SKM-1 (cell line): ENCODE measurements at regions not wholly inside any gene's neighbourhood (a gene's known extent, or its start where the extent isn't known, plus 50 kb on each side); places are given as distances from the start of the nearest gene placed in this dataset.
"Not testable (repeated sequence)": the region's sequence is repeated elsewhere in the genome, so short reads cannot be mapped to it uniquely, and the experiment has no call there.

Experiments used
- DNase-seq: peaks from one replicate; lab custom pipeline; 2025; ENCODE audit not compliant: unreplicated experiment; lab: John Stamatoyannopoulos, UW

DNA sequence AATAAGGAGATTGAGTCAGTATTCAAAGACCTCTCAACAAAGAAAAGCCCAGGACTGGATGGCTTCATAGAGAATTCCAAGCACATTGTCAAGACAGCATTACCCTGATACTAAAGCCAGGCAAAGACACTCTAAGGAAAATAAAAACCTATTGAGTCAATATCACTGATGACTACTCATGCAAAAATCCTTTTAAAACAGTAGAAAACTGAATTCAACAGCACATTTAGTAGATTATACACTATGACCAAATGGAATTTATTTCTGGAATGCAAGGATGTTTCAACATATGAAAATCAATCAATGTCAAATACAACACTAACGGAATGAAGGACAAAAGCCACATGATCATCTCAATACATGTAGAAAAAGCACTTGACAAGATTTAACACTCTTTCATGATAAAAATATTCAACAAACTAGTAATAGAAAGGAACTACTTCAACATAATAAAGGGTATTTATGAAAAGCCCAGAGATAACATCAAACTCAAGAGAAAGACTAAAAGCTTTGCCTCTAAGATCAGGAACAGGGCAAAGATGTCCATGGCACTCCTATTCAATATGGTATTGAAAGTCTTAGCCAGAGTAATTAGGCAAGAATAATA, 633.3 kb downstream of the ANKRD50 start:
- DNase-seq = no peak

DNA sequence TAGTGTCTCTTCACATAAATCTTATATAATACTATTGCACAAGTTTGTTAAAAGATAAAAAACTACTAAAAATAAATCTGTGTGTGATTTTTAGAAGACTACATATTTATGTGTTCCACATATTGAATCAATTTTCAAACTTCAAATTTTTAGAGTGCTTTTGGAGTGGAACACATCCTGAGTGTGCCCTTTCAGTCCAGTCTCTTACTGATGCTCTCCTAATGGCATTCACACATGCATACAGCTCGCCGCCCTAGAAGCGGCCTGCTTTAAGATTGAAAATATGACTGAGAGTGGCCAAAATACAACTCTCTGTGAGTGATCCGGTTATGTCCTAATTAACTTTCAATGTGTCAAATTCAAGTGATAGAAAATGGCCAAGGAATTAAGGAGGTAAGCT, 628.8 kb downstream of the ANKRD50 start:
- no peak for DNase-seq

DNA sequence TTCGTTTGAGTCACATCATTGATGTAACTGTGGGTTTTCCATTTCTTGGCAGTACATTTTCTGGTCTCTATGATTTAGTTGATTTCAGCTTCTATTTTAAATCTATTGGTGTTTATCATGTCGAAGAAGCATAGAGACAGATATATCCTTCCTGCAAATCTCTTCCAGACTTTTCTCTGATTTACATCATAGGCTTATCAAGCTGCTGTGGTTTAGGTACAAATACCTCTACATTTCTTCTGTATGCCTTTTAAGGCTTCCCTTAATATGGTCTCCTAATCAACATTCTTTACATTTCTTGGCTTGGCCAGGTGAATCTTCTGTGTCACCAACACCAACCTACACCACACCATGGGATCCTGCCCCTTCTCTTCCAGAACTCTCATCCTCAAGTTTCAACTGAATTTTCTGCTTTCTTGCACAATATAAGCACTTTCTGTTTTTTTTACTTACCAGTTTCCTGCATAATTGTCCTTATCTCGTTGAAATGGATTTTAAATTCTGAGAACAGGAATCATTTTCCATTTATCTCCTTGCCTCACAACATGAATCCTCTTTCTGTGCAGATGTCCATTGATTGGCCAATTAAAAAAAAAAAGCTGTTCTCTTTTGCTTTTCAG, 626.9 kb downstream of the ANKRD50 start:
- no peak for DNase-seq

DNA sequence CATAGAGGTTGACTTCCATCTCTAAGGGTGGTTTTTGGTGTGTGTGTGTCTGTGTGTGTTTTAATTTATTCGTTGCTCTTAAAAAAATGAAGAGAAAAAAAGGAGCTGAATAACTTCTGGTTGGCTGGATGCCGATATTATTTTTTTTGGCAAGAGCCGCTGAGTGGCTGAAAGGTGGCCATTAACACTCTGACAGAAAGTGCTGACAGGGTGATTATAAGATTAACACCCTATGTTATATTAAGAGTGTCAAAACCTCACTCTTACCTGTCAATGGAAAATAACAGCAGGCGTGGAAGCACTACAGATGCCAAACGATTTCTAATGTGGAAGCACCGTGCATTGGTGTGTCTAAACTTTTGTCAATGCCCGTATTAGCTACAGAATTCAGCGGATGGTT, 622.5 kb downstream of the ANKRD50 start:
- DNase-seq = no peak

DNA sequence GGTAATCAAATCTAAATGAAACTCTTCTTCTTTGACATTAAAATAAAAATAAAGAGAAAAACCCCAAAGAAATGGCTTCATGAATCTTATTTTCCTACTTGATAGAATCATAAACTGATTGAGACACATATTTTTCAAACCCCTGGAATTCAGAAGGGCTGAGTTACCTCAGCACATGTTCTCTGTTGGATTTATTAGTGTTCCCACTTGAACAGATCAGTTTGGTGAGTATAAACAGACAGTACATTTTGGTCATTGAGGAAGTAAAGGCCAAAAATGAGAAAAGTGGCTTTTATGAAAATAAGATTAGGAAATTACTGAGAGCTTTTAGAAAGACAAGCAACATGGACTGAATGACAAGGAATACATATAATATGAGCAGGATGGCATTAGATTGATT, 620.4 kb downstream of the ANKRD50 start:
- no peak for DNase-seq

DNA sequence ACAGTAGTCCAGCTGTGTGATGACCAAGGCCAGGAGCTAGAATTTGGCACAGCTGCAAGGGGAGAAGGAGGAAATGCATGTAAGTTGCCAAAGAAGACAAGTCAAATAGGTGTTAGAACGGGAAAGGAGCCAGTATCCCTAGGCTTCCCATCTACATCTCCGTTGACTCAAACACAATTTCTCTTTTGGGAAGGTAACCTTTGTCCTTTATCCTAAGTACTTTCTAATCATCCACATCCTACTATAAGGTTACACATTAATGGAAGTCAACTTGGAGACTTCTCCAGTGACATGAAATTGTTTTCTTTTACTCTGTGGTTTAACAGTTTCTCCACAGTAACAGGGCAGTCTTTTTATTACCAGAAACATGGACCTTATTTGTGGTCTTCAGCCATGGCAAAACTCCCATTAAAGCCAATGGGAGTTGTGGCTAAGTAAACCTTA, 620.0 kb downstream of the ANKRD50 start:
- no peak for DNase-seq

DNA sequence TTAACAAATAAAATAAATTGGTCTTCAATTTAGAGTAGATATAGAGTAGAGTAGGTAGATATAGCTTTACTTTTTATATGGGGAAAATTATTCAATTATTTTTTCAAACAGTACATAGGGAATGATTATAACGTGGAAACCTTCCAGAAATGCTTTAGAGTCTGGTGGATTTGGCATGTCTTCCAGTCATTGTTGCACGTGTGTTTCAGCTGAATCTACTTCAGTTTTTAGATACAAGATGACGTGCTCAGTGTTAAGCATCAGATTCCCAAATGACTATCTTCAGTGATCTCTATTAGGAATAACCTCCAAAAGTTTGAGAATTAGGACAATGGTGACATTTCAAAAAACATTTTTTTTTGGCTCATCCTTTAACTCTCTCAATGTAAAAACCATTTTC, 616.9 kb downstream of the ANKRD50 start:
- DNase-seq = no peak

DNA sequence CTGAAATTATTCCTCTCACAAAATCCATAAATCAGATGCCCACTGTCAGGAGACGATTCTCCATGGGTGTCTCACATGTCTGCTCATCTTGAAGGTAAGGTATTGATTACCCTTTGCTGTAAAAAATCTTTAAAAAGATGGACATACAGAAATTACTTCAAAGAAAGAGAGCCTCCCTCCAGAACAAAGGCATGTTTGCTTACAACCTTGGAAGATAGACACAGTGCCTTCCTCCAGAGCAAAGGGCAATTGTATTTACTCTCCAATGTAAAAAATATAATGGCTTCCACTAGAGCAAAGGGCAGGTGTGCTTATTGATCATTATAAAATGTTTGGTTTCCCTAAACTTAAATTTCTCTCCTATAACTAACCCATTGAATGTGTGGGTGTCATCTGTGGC, 616.2 kb downstream of the ANKRD50 start:
- no peak for DNase-seq

DNA sequence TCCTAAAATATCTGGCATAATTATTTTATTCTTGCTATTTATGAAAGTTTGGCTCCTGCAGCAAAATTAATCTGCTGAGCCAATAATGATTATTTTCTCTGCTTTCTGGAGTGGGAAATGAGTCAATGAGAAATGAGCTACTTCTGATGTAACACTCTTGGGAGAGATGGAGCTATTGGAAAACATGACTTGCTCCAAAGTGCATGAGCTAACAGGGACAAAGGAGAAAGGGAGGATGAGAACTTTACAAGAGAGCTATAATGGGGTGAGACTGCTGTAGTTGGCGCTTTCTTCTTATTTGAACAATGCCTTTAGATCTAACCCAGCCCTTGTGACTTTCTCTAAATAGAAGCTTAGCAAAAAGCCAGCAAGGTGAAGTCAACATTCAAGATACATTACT, 615.1 kb downstream of the ANKRD50 start:
- DNase-seq = no peak

DNA sequence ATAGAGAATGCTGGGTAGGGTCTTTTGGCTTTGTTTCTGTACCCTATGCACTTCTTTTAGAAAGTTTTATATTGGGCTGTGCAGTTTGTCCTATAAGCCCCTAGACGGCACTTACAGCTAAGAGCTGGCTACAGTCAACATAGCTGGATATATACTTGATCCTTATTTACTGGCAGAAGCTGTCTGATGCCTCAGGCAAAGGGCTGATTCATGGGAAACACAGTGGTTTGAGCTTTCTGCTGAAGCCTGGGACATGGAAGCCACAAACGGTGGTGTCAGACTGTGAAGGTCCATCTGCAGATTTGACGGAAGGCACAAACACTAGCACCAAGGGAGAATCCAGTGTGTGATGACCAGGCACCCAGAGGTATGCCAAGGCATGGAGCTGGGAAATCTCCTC, 608.4 kb downstream of the ANKRD50 start:
- DNase-seq = no peak

DNA sequence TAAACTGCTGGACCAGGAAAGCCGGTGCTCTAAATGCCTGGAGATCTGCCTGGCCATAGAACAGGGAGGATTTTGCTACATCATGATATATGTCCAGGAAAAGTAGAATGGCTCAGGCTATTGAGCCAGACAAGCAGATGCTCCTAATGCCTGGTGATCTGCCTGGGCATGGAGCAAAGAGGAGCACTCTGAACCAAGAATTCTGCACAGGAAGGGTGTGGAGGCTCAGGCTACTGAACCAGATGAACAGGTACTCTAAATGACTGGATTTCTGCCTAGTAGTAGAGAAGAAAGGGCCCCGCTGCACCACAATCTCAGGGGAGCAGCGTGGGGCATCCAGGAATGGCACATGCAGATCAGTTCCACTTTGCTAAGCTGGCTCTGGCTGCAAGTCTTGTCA, 607.9 kb downstream of the ANKRD50 start:
- DNase-seq = no peak

DNA sequence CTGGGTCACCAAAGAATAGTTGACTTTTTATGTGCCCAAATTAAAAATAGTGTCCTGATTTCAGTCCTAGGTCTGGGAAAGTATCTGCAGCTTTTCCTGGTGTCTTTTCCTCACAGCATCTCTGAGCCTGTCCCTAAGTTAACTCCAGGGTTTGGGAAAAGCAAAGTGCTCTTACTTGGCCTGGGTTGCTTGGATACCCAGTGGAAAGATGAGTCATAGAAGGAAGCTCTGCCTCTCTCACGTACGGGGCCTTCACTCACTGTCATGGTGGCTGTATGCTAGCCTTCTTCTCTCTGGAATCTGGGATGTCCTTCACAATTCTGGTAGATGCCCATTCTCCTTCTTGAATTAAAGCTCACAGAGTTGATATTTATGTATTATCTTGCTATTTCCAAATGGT, 607.3 kb downstream of the ANKRD50 start:
- DNase-seq = no peak

DNA sequence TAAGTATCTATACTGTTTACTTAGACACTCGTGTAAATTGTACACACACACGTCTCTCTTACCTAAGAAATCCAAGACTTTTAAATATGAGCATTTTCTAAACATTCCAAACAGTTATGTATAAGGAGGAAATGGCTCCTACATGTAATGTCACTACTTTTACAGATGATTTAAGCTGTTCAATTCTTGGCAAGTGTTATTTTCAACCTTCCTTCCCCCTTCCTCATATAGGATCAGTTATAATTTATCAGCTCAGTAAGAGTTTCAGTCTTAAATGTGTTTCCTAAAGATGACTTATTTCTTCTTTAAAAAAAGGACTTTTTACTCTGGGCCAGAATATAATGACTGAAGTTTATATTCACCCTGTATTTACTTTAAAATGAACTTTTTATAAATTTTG, 601.1 kb downstream of the ANKRD50 start:
- no peak for DNase-seq

DNA sequence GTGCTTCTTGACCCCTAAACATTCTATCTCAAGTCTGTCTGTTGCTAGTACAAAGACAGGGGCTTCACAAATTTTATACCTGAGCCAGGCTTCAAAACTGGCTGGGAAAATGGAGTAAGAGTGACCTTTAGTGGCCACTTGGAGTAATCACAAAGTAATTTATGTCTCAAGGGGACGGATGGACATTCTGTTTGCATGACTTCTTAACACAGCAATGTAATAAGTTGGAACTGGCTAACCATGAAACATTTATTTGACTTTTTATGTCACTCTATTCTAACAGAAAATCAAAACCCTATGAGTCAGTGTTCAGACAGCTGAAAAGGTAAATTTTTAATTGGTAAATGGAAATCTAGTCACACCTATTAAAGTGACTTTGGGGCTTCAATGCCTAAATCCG, 600.6 kb downstream of the ANKRD50 start:
- DNase-seq = peak; percentile 14

DNA sequence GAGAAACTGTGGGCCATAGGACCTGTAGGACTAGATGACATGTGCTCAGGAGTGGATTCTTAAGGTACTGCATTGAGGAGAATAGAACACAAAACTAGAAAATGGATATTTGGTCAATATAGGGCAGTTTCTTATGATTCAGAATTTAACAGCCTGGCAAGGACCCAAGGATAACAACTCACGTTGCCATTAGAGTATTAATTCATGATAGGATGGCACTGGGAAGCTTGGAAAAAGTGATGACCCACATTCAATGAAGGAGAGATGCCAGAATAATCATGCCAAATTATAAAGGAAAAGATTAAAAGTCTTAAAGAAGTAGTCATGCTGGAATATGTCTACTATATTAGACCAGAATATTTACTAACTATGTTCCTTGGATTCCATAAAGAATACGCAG, 594.5 kb downstream of the ANKRD50 start:
- no peak for DNase-seq

DNA sequence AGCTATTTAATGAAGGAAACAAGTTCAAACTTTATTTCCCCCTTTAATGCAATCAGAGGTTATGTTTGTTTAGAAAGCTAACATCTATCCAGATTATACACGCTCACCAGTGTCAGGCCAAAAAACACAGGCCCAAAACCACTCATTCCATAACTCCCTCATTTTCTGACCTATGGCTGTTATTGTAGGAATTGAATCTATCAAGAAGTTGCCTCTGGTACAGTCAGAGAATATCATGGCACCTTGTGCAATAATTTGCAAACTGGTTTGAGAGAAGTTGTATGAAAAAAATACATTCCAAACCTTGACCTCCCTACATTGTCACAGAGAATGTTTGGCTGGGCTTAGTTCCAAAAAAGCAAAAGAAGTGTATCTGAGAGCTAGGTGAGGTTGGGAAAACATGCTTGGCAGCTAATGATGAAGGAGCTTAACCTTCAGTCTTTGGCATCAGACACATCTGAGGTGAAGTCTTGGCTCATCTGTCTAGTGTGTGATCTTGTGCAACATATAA, 591.0 kb downstream of the ANKRD50 start:
- no peak for DNase-seq

DNA sequence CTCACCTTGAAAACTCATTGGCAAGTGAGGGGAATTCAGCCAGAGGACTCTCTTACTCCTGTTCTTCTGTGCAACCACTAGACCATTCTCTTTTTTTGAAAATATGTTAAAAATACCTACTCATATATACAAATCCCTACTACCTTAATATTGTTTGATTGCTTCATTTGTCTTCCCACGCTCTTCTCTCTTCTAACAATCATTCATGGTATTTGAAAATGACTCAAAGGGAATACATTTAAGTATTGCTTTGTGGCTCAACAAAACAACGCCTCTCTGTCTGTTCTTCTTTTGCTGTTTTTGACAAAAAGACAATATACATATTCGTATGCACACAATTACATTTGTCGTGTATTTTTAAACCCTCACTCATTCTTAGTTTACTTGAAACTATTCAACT, 589.4 kb downstream of the ANKRD50 start:
- DNase-seq = no peak

DNA sequence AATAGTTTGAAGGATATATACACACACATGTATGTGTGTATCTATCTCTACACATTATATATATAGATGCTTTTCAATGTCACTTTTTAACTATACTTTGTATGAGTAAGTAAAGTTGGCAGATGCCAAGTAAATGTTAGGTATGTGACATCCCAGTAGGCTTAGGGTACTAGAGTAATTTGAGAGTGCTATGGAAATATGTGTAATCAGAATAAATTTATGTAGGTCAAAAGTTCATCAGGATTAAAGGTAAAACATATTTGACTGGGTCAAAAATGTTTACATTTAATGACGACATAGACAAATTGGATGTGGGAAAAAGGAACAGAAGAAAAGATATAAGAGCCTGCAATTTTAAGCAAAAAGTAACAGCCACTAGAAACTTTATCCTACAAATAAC, 588.8 kb downstream of the ANKRD50 start:
- no peak for DNase-seq

DNA sequence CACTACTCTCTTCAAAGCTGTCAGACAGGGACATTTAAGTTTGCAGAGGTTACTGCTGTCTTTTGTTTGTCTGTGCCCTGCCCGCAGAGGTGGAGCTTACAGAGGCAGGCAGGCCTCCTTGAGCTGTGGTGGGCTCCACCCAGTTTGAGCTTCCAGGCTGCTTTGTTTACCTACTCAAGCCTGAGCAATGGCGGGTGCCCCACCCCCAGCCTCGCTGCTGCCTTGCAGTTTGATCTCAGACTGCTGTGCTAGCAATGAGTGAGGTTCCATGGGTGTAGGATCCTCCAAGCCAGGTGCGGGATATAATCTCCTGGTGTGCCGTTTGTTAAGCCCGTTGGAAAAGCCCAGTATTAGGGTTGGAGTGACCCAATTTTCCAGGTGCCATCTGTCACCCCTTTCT, 581.2 kb downstream of the ANKRD50 start:
- not testable (repeated sequence) for DNase-seq

DNA sequence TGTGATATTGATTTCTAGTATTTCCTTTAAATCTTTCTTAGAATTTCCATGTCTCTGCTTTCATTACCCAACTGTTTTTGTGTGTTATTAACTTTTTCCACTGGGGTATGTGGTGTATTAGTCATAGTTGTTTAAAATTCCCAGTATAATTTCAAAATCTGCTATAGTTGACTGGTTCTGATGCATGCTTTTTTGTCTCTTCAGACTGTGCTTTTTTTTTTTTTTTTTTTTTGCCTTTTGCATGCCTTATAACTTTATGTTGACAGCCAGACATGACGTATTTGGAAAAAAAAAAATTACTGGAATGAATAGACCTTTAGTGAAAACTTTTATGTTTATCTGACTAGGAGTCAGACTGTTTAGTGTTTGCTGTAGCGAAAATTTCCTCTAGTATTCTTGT, 580.4 kb downstream of the ANKRD50 start:
- DNase-seq = no peak

DNA sequence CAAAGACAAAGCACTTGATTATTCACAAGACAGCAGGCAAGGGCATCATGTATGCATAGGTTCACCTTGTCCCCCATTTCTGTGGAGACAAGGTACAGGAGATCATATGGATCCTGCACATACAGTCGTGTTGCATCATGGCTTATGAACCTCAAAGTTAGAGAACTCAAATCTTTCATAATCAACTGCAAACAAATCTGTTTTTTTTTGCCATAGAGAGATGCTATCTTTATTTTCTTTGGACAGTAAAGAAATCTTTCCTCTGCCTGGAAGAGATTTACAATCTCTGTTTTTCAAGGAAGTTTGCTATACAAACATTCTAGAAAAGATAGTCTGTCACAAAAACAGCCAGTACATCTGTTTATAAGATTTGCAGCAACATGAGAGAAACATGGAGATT, 578.8 kb downstream of the ANKRD50 start:
- no peak for DNase-seq

DNA sequence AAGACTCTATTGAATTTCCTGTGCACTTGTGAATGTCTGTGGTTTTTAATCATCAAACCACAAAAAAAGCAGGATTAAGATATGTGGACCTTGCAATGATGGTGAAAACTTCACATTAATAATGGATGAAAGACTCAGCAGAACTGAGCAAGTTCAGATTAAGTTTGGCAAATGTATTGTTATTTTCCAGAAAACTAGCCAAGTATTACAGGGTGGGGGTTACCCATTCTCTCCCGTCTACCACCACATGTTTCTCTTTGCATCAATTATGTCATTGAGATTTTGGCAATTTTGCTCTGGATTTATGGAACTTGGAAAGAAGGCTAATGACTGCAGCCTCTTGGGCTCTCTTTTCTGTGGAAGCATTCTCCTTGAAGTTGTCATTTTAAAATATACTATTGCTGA, 577.1 kb downstream of the ANKRD50 start:
- no peak for DNase-seq

DNA sequence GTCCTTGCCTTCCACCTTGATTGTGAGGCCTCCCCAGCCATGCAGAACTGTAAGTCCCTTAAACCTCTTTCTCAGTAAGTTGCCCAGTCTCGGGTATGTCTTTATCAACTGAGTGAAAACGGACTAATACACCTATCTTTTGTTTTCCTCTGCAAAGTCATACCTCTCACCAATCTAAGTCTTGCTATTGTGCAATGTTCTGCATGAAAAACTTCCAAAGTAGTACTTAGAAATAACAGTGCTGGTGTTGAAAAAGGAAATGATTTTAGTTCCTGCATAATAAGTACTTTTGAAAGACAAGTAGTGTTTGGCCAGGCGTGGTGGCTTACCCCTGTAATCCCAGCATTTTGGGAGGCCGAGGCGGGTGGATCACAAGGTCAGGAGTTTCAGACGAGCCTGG, 573.5 kb downstream of the ANKRD50 start:
- no peak for DNase-seq
